Fibroblast of skin of right biceps (primary cell): ENCODE measurements at regions not wholly inside any gene's neighbourhood (a gene's known extent, or its start where the extent isn't known, plus 50 kb on each side); places are given as distances from the start of the nearest gene placed in this dataset.

ENCODE experiments used
- DNase-seq: peaks from one replicate; pipeline ENCODE4 v3.0.0-alpha.2; 2013

GRCh38 chr14:81673930-81674329 lies 140.3 kb upstream of the SEL1L start:
- no peak for DNase-seq

DNA sequence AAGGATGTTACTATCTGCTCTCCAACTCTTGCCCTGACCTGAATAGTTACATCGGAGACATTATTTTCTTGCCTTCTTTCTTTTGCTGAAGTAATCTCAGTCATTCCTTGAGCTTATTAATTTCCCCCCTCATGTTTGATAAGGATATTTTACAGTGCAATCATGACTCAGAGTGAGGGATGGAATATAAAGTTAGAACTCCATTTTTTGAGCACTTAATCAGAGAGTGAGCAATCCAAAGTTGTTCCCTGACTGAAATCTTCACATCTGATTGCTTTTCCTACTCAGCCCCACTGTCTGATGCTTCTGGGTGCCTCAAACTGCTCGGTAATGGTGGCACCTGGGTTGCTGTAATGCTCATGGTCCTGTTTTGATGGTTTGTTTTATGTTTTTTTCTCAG lies 142.7 kb upstream of the SEL1L start:
- DNase-seq = peak; percentile 2

GRCh38 chr14:81676879-81677278 lies 143.2 kb upstream of the SEL1L start:
- no peak for DNase-seq

DNA sequence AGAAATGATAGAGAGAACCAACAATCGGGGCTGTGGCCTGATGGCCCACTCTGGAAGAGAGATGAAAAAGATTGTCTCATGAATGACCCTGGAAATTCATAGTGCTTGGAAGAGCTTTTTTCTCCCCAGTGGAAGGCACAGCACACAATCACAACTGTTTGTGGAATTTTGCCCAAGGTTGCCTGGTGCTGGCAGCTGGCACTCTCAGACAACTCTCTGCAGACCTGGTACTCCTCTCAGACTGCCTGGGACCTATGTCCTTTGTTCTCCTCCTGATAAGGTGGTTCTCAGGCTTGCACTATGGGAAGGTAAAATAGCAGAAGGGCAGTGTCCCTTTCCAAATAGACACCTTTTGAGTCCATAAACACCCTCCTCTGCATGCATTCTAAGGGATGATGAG lies 144.1 kb upstream of the SEL1L start:
- no peak for DNase-seq

- DNase-seq = no peak
These were observed 145.6 kb upstream of the SEL1L start for GRCh38 chr14:81679226-81679625.

GRCh38 chr14:81681541-81681940 lies 147.9 kb upstream of the SEL1L start:
- DNase-seq = no peak

DNA sequence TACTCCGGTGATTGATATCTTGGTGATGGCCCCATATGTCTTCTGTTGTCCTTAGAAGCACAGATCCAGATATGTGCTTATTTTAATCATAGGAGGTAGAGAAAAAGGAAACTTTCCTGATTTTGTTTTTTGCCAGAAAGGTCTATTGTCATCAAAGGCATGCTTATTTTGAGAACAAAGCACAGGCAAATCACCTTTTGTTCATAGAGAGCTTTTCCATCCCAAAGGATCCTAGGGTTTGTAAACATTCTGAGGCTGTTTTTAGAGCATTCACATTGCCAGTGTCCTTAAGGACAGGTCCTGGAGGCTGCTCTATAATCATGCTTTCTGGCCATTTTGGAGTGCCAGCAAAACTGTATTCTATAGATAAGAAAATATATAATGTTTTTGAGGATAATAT lies 148.5 kb upstream of the SEL1L start:
- no peak for DNase-seq

- DNase-seq = no peak
These were observed 149.0 kb upstream of the SEL1L start for GRCh38 chr14:81682701-81683100.

GRCh38 chr14:81684696-81685095 lies 151.0 kb upstream of the SEL1L start:
- DNase-seq = no peak

GRCh38 chr14:81686512-81686911 lies 152.9 kb upstream of the SEL1L start:
- no peak for DNase-seq

DNA sequence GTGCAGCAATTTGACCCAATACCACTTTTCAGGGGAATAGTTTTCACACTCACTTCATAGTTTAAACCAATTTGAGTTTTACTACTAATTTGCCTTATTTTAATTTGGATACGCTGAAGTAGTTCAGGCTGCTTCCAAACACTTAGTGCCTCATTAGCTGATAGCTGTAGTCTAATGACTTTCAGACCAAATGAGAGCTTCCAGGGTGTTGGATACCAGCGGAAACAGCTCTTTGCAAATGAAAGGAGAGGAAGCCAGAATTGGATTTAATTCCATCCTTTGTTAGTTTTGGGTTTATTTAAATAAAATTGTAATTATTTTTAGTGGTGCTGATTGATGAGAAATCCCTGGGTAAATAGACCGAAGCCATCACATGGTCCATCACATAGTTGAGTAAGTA lies 158.3 kb upstream of the SEL1L start:
- DNase-seq = no peak

- DNase-seq = no peak
These were observed 160.8 kb upstream of the SEL1L start for GRCh38 chr14:81694419-81694818.

GRCh38 chr14:81709681-81710080 lies 176.0 kb upstream of the SEL1L start:
- no peak for DNase-seq

DNA sequence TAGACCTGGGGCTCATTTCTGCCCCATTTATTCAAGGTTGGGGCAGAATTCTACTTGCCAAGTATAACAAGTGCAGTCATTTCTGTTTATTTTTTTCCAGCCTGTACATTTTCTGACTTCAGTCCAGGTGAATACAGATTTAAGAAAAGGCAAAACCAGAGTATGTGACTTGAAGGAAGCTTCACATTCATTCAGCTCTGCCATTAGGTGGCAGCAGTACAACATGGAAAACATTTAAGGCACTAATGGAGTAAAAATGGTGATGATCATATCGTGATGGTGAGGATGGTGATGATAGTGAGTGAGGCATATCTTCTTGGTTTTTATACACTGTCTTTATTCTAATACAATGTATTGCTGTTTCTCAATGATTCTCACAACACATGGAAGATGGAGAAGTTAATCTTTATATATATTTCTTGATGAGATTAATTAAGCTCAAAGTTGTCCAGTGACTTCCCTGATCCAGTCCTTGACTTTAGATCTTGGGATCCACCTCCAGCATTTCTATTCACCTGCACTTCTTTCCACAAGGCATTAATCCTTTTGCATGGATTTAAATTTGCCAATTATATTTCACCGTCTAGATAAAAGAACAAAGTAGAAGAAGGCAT lies 176.7 kb upstream of the SEL1L start:
- DNase-seq = peak; percentile 14

DNA sequence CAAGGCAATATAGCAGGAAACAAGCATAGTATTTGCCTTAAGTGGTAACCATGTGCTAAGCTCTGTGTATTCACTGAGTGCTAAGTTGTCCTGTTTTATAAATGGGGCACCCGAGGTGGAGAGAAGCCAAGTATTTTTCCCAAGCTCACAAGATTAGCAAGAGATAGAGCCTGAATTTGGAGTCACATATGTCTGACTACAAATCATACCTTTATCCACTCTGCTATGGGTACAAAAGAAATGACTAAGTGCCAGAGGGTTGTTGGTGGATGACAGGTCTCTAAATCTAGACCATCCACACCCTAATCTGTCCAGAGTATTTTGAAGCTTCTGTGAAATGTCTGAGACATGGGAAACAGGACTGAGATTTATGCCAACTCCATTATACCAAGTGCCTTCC lies 182.1 kb upstream of the SEL1L start:
- DNase-seq = no peak

DNA sequence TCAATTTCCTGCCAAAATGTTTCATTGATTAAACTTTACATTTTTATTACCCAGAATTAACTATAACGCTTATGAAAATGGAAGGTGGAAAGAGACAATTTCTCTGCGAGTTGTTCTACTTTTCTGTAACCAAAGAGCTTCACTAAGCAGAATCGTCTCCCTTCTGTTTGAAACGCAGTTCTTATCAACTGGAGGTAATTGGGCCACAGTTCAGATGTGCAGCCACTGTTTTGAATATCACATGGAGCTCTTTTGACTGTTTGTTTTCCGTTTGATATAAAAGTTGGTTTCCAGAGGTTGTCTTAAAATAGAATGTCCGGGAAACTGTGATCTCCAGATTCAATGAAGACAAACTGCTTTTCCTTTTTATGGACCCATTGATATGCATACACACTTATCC lies 183.3 kb upstream of the SEL1L start:
- no peak for DNase-seq

- DNase-seq = no peak
These were observed 190.3 kb upstream of the SEL1L start for GRCh38 chr14:81723956-81724355.

DNA sequence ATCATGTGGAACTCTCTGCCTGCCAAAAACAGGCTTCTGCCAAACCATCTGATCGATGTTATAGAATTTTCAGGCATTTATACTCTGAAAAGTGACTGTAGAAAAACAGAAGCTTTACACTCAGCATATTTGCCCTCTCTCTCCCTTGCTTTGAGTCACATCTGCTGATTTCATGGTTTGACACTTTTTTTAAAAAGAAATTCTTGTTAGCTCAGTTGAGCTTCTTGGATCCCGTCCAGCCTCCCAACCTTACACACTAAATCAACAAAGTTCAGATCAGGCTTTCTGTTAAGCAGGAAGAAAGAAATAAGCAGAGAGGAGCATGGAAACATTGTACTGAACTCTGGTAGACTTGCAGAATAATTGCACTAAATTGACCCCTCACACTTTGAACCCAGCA lies 193.6 kb upstream of the SEL1L start:
- DNase-seq = peak; percentile 55

- peak; percentile 8 for DNase-seq
These were observed 194.8 kb upstream of the SEL1L start for GRCh38 chr14:81728447-81728846.

GRCh38 chr14:81729622-81730021 lies 196.0 kb upstream of the SEL1L start:
- DNase-seq = no peak

DNA sequence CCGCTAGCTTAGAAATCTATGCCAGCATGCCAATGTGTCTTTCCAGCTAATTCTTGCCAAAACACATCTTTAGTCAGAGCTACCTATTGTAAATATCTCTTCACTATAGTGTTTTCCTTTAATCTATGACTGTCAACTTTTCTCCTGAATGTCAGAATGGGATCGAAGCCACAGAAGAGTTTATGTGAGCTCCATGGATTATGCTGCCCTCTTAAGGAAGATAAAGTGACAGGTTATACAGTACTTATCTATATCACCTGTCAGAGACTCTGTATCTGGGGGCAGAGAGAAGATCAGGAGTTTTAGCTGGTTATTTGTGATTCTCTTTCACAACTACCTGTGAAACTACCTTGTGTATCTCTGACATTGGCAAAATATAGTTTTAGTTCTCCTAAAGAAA lies 204.3 kb upstream of the SEL1L start:
- no peak for DNase-seq

GRCh38 chr14:81738946-81739659 lies 205.4 kb upstream of the SEL1L start:
- DNase-seq = no peak

DNA sequence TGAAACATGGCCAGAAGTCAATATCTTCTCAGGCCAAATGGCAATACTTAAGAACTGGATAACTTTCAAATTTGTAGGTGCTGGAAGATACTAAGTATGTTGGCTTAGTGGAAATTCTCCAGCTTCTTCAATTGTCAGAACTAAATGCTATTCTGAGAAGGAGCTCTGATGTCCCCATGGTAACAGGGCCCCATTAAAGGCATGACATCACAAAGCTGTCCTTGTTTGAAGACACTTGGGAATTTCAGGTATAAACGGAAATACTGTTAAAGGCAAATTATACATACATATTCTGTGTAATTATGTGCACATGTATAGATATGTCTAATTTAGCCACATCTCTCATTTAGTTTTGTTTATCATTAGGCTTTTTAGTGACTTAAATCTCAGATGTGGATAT lies 210.0 kb upstream of the SEL1L start:
- no peak for DNase-seq

GRCh38 chr14:81751198-81751597 lies 217.5 kb upstream of the SEL1L start:
- no peak for DNase-seq

DNA sequence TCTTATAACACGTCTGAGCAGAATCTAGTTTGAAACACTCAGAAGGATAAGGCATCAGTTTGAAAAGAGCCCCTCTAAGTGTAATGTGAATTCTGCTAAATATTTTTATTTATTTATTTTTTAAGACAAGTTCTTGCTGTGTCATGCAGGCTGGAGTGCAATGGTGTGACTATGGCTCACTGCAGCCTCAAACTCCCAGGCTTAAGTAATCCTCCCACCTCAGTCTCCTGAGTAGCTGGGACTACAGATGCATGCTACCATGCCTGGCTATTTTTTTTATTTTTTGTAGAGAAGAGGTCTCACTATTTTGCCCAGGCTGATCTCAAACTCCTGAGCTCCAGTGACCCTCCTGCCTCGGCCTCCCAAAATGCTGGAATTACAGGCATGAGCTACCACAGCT lies 225.9 kb upstream of the SEL1L start:
- no peak for DNase-seq
